PC-3 (cell line): ENCODE measurements at regions not wholly inside any gene's neighbourhood (a gene's known extent, or its start where the extent isn't known, plus 50 kb on each side); places are given as distances from the start of the nearest gene placed in this dataset.

Experiments used
- EZH2 ChIP-seq: fragments of 300-600 bp; sonication (generic); IDR thresholded peaks from one replicate; pipeline ENCODE4 v1.6.1; 2017; ENCODE audit warnings: antibody characterized with exemption, mild to moderate bottlenecking, low read length; ENCODE audit not compliant: unreplicated experiment
- EZH2phosphoT487 ChIP-seq: fragments of 300-600 bp; sonication (generic); IDR thresholded peaks from 2 replicates; pipeline ENCODE4 v1.6.1; 2018; ENCODE audit warnings: mild to moderate bottlenecking, antibody characterized with exemption, low read length, borderline replicate concordance
- TF ChIP-seq, protein P1 (sequence below): fragments of 300-600 bp; sonication (generic); conservative IDR thresholded peaks from 2 replicates; pipeline ENCODE4 v1.5.1; 2017; ENCODE audit warnings: antibody characterized with exemption, low read depth, mild to moderate bottlenecking, low read length

DNA sequence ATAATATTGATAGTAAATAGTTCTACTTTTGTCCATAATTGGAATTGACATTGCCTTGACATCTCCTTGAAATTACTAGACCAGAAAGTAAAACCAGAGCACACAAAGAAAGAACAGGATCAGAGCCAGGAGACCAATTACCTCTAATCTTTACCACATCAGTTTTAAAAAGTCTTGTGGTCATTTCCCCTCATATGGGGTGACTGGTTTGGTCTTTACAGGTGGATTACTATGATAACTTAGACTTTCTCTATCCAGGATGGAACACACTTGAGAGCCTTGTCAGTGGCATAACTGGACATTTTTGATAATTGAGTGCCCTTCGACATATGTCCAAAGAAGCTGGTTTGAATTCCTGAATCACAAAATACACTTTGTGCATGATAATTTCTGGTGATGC, 1148.1 kb upstream of the NCAM2 start:
- TF ChIP-seq, protein P1, sequence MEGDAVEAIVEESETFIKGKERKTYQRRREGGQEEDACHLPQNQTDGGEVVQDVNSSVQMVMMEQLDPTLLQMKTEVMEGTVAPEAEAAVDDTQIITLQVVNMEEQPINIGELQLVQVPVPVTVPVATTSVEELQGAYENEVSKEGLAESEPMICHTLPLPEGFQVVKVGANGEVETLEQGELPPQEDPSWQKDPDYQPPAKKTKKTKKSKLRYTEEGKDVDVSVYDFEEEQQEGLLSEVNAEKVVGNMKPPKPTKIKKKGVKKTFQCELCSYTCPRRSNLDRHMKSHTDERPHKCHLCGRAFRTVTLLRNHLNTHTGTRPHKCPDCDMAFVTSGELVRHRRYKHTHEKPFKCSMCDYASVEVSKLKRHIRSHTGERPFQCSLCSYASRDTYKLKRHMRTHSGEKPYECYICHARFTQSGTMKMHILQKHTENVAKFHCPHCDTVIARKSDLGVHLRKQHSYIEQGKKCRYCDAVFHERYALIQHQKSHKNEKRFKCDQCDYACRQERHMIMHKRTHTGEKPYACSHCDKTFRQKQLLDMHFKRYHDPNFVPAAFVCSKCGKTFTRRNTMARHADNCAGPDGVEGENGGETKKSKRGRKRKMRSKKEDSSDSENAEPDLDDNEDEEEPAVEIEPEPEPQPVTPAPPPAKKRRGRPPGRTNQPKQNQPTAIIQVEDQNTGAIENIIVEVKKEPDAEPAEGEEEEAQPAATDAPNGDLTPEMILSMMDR, result no peak
- TF ChIP-seq EZH2phosphoT487 (no peak), EZH2 (no peak)
